Kidney glomerular epithelial cell (primary cell): ENCODE measurements at regions not wholly inside any gene's neighbourhood (a gene's known extent, or its start where the extent isn't known, plus 50 kb on each side); places are given as distances from the start of the nearest gene placed in this dataset.
"Not testable (repeated sequence)": the region's sequence is repeated elsewhere in the genome, so short reads cannot be mapped to it uniquely, and the experiment has no call there.

Experiments used
- DNase-seq: peaks from one replicate; lab custom pipeline; 2025; lab: John Stamatoyannopoulos, UW

DNA sequence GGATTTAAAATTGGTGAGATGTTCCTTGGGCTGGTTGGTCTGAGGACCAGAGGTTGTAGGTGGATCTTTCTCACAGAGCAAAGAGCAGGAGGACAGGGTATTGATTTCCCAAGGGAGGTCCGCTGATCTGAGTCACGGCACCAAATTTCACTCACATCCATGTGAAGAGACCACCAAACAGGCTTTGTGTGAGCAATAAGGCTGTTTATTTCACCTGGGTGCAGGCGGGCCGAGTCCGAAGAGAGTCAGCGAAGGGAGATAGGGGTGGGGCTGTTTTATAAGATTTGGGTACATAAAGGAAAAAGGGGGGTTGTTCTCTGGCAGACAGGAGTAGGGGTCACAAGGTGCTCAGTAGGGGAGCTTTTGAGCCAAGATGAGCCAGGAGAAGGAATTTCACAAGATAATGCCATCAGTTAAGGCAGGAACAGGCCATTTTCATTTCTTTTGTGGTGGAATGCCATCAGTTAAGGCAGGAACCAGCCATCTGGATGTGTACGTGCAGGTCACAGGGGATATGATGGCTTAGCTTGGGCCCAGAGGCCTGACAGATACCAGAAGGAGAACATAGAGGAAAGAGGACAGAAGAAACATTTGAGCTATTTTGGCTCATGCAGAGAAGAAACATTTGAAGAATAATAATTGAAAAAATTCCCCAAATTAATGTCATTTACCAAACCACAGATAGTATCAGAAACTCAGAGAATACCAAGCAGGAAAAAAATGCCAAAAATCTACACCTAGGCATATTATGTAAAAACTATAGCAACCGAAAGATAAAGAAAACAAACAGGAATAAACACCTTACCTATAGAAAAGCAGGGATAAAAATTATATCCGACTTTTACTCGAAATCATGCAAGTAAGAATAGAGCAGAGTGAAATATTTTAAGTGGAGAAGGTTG, 585.2 kb upstream of the MDGA2 start:
- DNase-seq = not testable (repeated sequence)

DNA sequence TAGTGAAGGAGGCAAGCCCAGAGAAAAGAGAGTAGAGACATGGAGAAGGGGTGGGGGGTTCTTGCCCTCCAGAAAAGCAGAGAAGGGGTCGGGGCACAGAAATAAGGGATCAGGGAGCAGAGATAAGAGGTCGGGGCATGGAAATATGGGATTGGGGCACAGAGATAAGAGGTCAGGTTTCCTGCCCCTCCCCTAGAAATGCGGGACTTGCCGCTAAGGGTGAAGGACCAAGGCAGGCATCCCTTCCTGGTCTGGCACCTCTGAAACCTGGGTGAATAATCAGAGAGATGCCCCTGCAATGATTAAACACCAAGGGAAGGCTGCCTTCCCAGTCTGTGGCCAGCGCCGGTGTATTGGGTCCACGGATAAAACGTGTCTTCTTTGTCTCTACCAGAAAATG, 584.5 kb upstream of the MDGA2 start:
- not testable (repeated sequence) for DNase-seq

DNA sequence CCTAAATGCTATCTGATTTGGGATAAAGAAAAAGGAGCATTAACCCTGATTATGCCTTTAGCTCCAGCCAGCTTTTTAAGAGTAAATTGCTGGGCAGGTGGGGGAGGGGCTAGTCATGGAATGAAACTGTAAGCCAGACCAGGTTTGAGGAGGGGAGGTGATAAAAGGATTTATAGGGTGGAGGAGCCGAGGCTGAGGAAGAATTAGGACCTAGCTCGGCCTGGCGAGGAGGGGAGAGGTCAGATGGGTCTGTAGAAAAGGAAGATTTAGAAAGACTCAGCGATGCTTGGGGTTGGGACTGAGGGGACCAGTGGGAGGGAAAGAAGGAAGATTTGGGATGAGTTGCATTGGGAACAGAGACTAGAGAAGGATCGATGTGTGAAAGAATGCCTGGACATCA, 583.8 kb upstream of the MDGA2 start:
- DNase-seq = not testable (repeated sequence)

DNA sequence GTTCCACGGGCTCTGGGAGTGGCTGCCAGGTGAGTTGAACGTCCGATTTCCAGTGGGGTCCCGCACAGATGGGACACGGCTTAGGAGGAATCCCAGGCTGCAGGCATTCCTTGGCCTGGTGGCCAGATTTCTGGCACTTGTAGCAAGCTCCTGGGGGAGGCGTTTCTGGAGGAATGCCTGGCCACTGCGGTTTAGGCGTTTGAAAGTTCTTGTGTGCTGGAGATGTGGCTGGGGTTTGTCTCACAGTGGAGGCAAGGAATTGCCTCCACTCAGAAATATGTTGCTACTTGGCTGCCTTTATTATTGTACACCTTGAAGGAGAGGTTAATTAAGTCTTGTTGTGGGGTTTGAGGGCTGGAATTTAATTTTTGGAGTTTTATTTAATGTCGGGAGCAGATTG, 583.3 kb upstream of the MDGA2 start:
- DNase-seq = not testable (repeated sequence)

DNA sequence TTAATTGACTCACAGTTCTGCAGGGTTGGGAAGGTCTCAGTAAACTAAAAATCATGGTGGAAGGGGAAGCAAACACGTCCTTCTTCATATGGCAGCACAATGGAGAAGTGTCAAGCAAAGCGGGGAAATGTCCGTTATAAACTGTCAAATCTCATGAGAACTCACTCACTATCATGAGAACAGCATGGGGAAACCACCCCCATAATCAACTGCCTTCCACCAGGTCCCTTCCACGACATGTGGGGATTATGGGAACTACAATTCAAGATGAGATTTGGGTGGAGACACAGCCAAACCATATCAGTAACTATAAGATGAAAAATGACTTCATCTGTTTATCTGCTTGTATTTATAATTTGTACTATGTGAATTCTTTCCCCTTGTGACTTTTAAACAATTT, 577.6 kb upstream of the MDGA2 start:
- no peak for DNase-seq

DNA sequence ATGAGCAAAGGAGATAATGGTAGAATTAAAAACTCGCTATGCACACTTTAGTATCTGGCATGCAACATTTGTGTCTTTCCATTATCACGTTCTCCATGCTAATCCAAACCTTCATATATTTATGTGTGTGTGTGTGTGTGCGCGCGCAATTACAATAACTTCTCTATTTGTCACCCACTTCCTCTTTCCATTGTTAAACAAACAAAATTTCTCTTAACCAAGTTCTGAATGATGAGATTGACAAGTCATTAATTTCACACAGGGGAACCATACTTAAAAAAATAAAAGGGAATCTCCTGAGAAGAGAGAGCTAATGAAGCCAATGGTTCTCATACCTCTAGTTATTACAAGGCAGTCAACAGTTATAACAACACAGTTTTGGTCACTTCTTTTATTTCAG, 575.9 kb upstream of the MDGA2 start:
- no peak for DNase-seq

DNA sequence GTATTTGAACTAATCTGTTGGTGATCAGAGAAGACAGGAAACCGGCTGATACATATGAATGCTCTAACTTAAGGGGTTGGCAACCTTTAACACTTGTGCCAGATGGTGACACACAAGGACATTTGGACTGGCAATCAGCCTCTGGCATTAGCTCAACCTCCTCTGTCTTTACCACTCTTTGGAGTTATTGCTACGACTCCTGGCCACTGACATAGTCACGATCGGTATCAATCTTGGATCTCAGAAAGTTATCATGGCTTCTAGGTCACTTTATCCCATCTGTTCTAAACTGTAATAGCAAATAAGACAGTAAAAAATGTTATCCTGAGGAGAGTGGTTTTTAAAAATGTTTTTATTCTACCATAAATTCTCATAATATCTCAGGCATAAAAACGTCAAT, 575.2 kb upstream of the MDGA2 start:
- DNase-seq = no peak

DNA sequence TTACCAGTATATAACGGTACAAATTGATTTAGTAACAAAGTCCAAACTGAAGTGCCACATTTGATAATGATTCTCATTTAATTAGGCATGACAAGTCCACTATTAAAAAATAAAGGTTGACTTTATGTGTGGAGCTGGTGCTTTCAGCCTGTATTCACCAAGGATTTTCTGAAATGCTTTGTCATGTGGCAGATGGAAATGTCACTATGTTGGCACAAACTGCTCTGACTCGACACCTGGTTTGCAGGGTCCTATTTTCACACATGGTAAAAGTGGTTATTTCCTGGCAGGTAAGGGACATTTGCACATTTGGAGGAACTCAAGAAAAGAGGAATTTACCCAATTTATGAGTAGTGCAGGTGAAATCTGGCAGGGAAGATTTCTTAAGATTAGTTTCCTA, 572.6 kb upstream of the MDGA2 start:
- DNase-seq = no peak

DNA sequence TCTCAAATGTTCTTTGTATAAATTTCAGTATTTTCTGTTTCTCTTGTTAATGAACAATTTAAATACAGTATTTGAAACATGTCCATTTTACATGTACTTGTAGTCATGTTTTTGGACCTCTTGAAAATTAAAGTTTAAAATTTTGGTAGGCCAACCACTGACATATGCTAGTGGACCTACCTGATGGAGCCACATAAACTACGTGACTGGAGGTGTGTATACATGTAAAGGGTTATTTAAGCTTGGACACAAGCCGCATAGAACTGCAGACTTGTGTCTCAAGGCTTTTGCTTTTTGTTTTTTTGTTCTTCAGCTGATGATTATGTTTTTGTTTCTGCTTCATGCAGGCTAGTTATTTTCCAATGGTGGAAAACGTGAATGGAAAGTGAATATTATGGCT, 568.5 kb upstream of the MDGA2 start:
- DNase-seq = no peak

DNA sequence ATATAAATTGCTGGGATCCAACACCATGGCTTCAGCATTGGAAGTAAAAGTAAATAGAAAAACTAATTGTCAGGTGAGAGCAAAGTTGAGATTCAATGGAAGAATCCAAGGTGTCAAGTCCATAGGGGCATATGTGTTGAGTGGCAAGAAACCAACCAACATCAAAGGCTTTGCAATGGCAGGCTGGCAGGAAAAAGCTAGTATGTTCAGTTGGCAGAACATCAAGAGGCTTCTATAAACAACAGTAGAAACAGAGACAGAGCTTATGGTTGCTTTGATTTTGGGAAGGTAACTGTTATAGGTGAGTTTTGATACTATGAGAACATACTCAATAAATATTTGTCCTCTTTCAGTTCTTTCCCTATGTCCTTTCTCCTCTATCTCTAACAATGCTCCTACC, 553.7 kb upstream of the MDGA2 start:
- DNase-seq = no peak

DNA sequence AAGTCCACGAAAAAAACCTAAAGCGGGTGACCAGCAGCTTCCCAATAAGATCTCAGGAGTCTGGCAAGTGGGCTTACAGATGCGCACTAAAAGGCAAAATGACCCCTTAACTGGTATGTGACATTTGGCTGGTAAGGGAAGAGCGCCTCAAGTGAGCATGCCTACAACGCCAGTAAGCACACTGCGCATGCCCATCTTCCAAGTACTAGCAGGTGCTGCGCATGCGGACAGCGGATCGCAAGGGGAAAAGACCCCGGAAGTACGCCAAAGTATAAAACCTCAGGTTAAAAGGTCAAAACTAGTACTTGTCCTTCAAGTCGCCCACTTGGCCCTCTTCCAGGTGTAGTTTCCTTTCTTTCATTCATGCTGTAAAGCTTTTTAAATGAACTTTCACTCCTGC, 518.5 kb upstream of the MDGA2 start:
- no peak for DNase-seq

DNA sequence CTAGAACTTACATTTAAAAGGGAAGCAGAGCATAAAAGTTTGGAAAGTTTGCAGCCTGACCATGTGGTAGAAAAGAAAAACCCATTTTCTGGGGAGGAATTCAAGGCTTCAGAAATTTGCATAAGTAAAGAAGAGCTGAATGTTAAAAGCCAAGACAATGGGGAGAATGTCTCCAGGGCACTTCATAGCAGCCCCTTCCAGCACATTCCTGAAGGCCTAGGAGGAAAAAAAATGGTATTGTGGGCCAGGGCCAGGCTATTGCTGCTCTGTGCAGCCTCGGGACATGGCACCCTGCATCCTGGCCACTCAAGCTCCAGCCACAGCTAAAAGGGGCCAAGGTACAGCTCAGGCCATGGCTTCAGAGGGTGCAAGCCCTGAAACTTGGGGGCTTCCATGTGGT, 474.2 kb upstream of the MDGA2 start:
- DNase-seq = not testable (repeated sequence)

DNA sequence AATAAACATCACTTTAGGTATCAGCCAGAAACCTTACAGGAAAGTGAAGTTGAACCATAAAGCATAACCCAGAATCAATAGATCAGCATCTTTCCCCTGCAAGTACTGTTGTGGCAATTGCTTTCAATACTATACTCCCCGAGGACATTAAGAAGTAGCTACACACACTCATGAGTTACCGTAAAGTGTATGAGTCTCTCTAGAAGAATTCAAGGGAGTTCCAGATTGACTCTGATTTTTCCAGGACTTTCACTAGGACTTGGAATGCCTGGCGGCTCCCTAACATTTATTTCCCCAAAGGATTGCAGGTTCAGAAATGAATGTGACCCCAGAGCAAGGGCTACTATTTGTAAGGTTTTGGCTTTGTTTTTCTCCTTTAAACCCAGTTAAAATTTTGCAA, 465.4 kb upstream of the MDGA2 start:
- DNase-seq = no peak

DNA sequence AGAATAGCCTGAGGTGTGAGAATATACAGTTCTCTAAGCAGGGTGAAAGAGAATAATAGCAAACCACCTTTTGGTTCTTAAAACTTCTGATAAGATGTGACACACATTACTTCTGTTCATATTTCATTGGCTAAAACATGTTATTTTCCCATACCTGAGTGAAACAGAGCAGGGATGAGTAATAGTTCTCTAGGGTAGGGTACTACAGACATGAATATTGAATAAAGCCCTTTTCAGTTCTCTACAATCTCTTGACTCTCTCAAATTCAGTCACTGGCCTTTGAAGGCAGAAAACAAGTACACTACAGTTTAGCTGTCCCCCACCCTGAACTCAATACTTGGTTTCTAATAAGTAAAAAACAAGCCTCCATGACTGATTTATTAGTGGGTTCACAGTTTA, 454.1 kb upstream of the MDGA2 start:
- no peak for DNase-seq

DNA sequence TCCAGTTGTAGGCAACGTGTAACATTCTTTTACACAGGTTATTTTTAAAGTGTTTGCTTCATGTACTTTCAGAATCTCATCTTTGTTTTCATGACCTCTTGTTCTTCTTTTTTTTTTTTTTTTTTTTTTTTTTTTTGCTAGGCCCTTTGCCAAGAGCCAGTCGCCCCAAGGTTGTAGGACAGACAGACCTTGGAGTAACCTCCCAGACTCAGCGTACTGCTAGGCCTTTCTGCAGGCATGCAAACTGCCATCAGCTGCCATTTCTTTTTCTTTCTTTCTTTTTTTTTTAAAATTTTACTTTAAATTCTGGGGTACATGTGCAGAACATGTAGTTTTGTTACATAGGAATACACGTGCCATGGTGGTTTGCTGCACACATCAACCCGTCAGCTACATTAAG, 452.3 kb upstream of the MDGA2 start:
- DNase-seq = no peak

DNA sequence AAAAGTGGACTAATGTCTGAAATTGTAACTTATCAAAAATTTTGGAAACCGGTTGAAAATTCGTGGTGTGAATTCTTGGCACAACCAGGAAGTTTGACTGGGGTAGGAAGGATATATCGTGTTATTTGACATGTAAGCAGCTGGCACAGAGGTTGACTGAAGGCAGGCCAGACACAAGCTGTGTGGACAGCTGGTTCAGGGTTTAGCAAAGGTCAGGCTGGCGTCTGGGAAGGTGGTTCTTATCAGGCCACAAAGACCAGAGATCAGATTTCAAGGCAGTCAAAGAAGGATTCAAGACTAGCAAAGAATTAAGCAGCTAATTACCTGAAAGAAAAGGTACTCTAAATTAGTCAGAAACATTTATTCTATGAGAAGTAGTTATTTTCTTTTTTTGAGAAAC, 450.2 kb upstream of the MDGA2 start:
- DNase-seq = no peak

DNA sequence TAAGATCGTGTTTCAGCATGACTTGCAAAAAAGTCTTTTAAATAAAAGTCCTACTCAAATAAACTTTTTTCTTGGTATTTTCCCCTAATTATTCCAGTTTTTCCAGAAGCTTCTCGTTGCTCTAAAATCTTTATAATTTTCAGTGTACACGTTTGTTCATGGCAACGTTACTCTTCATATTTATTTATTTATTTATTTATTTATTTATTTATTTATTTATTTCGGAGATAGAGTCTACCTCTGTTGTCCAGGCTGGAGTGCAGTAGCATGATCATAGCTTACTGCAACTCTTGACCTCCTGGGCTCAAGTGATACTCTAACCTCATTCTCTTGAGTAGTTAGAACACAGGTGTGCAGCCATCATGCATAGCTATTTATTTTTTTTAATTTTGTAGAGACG, 438.3 kb upstream of the MDGA2 start:
- DNase-seq = no peak

DNA sequence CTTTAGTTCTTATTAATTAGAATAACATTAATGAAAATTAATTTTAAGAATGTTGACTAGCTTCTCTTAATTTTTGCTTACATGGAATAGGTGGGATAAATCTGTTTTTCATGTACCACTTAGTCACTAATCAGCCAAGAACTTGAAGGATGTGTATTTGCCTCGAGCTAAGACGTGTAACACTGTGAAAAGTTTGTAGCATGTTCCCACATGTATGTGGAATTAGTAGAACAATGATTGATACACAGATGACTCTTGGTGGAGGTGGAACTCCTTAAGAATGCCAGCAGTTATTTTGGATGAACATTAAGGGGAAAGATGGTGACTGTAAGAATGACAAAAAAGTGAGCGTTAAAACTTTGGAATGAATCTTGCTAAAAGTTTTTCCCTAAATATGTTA, 435.7 kb upstream of the MDGA2 start:
- no peak for DNase-seq

DNA sequence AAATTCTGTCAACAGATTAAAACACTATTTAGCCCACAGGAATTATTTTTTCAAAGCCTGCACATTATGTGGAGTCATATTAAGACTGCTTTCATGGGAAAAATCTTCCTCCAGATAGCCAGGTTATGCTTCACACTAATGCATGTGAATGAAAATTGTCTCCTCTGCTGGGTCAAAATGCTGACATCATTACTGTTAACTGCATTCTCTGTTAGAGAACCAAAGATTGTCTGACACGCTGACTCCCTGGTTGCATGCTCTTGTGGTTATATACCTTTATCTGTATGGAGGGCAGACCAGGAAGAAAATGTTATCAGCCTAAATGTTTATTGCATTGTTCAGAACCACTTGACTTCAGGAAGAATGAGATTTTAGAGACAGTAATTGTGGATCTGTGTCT, 432.2 kb upstream of the MDGA2 start:
- no peak for DNase-seq

DNA sequence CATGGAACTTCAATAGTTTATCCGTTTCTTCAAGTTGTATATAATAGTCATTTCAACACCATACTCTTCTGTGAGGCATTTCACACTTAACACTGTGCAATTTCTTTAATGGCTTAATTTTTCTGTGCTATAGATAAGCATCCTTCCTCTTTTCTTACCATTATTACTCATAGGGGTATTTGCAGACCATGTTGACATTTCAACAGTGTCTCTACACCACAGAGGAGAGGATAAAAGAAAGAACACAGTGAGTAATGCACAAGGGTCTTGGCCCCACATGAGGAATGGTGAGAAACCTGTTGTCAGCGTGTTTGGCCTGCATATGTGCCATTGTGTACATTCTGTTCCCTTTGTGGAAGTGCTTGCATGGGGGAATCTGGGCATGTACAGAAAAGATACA, 421.5 kb upstream of the MDGA2 start:
- no peak for DNase-seq

DNA sequence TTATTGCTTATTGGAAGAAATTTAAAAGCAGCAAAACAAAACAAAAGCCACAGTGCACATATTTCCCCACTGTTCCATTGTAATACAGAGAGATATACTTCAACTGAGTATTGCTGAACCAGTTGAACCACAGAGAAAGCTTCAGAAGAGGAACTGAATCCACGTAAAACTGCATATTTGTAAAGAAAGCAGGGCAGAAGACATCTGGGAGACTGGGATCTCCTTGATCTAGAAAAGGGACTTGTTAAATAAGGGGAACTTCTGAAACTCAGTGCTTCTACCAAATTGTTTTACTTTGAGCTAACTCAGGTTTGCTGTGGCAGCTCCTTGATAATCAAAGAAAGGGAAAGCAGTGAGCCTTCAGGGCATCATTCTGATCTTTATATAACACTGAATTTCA, 411.1 kb upstream of the MDGA2 start:
- no peak for DNase-seq

DNA sequence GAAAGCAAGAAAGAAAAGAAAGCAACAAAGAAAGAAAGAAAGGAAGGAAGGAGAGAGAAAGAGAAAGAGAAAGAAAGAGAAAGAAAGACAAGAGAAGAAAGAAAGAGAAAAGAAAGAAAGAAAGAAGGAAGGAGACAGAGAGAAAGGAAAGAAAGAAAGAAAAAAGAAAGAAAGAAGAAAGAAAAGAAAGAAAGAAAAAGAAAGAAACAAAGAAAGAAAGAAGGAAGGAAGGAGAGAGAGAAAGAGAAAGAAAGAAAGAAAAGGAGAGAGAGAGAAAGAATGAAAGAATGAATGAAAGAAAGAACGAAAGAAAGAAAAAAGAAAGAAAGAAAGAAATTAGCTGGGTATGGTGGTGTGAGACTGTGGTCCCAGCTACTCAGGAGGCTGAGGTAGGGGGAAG, 400.1 kb upstream of the MDGA2 start:
- DNase-seq = no peak

DNA sequence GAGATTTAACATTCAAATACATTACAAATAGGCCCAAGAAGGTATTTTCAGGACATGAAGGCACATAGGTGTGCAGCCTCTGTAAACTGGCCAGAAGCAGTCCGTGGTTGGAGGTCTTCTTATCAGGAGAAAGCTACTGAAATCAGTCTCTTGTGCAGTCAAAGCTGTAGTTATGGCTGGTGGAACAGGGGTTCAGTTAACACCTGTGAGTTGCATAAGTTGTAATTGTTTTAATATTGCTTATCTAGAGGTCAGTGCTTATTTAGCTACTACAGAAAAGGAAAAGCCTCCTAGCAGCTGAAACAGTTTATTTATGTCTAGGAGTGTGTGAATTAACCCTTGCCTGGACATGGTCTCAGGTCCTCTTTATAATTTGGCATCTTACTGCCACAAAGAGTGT, 377.6 kb upstream of the MDGA2 start:
- DNase-seq = no peak

DNA sequence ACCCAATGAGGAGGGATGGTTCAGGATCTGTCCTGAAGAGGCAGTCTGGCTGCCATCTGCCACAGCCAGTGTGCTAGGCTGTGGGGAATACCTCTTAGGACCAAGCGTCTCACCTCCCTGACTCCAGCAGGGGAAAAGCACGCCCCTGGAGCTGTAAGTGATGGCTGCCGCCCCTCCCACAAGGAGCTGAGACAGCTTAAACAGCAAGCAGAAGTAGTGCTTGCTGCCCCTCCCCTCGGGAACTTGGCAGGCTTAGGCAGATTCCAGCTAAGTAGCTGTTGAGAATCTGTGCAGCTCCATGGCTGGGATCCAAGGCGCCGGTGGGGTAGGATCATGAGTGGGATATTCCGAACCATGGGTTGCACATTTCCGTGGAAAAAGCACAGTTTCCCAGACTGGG, 360.4 kb upstream of the MDGA2 start:
- no peak for DNase-seq
